HPDE6-E6E7 (cell line): ENCODE measurements at regions not wholly inside any gene's neighbourhood (a gene's known extent, or its start where the extent isn't known, plus 50 kb on each side); places are given as distances from the start of the nearest gene placed in this dataset.
"Not testable (repeated sequence)": the region's sequence is repeated elsewhere in the genome, so short reads cannot be mapped to it uniquely, and the experiment has no call there.

ENCODE experiments used
- DNase-seq: peaks from one replicate; pipeline ENCODE4 v3.0.0; 2011; ENCODE audit warnings: missing footprints; ENCODE audit errors: extremely low spot score

- no peak for DNase-seq
These were observed 852.1 kb downstream of the KCNT2 start for GRCh38 chr1:195756109-195756508.

GRCh38 chr1:195754874-195755273 is 853.4 kb downstream of the KCNT2 start:
- no peak for DNase-seq

GRCh38 chr1:195754303-195754702 is 853.9 kb downstream of the KCNT2 start:
- DNase-seq: no peak

GRCh38 chr1:195748969-195749368 is 859.3 kb downstream of the KCNT2 start:
- DNase-seq: no peak

- no peak for DNase-seq
These were observed 862.8 kb downstream of the KCNT2 start for GRCh38 chr1:195745189-195746010.

GRCh38 chr1:195744256-195744655 is 864.0 kb downstream of the KCNT2 start:
- DNase-seq: no peak

GRCh38 chr1:195740862-195741261 is 867.4 kb downstream of the KCNT2 start:
- DNase-seq: no peak

GRCh38 chr1:195738966-195739650 is 869.1 kb downstream of the KCNT2 start:
- no peak for DNase-seq

- no peak for DNase-seq
These were observed 873.1 kb downstream of the KCNT2 start for GRCh38 chr1:195735140-195735539.

- DNase-seq: no peak
These were observed 874.4 kb downstream of the KCNT2 start for GRCh38 chr1:195733826-195734225.

GRCh38 chr1:195733408-195733807 is 874.8 kb downstream of the KCNT2 start:
- no peak for DNase-seq

- DNase-seq: no peak
These were observed 876.9 kb downstream of the KCNT2 start for GRCh38 chr1:195731385-195731784.

GRCh38 chr1:195723796-195724194 is 884.4 kb downstream of the KCNT2 start:
- DNase-seq: no peak

- not testable (repeated sequence) for DNase-seq
These were observed 885.1 kb downstream of the KCNT2 start for GRCh38 chr1:195722852-195723795.

GRCh38 chr1:195722146-195722545 is 886.1 kb downstream of the KCNT2 start:
- not testable (repeated sequence) for DNase-seq

GRCh38 chr1:195721210-195721971 is 886.8 kb downstream of the KCNT2 start:
- DNase-seq: no peak

- DNase-seq: no peak
These were observed 890.6 kb downstream of the KCNT2 start for GRCh38 chr1:195717651-195718050.

GRCh38 chr1:195715652-195716051 is 892.6 kb downstream of the KCNT2 start:
- no peak for DNase-seq

- peak; percentile 4 for DNase-seq
These were observed 894.0 kb downstream of the KCNT2 start for GRCh38 chr1:195714248-195714647.

- no peak for DNase-seq
These were observed 898.4 kb downstream of the KCNT2 start for GRCh38 chr1:195709821-195710220.

GRCh38 chr1:195704028-195704427 is 904.2 kb downstream of the KCNT2 start:
- DNase-seq: no peak
